Neural cell (in vitro differentiated cells): ENCODE measurements at regions not wholly inside any gene's neighbourhood (a gene's known extent, or its start where the extent isn't known, plus 50 kb on each side); places are given as distances from the start of the nearest gene placed in this dataset.

Source experiments
- H2AFZ ChIP-seq: fragments of 200-600, 300-800 bp; sonication (generic), shearing (Covaris generic); 2 replicates; pipeline ENCODE4 v1.6.0; 2014; ENCODE audit warnings: low read depth, mild to moderate bottlenecking, antibody characterized with exemption, low read length, moderate library complexity
- H3F3A ChIP-seq: fragments of 200-600 bp; shearing (Covaris generic); 2 replicates; pipeline ENCODE4 v1.6.1; 2016; ENCODE audit warnings: mild to moderate bottlenecking, moderate library complexity, mixed read lengths, antibody characterized with exemption, low read length; ENCODE audit not compliant: insufficient read depth, poor library complexity, severe bottlenecking
- H3K27ac ChIP-seq: fragments of 200-600, 300-800 bp; sonication (generic), shearing (Covaris generic); 2 replicates; pipeline ENCODE4 v1.5.1; 2014; ENCODE audit warnings: mild to moderate bottlenecking, low read length, moderate library complexity
- H3K27me3 ChIP-seq: fragments of 300-800, 200-600 bp; sonication (generic), shearing (Covaris generic); 2 replicates; pipeline ENCODE4 v1.6.0; 2014; ENCODE audit warnings: mild to moderate bottlenecking, low read depth, low read length, moderate library complexity; ENCODE audit not compliant: insufficient read depth
- H3K36me3 ChIP-seq: fragments of 300-800, 200-600 bp; sonication (generic), shearing (Covaris generic); 2 replicates; pipeline ENCODE4 v1.5.1; 2014; ENCODE audit warnings: mild to moderate bottlenecking, antibody characterized with exemption, low read length, moderate library complexity; ENCODE audit not compliant: insufficient read depth
- H3K4me2 ChIP-seq: fragments of 300-800, 200-600 bp; sonication (generic), shearing (Covaris generic); 2 replicates; pipeline ENCODE4 v1.6.0; 2014; ENCODE audit warnings: mild to moderate bottlenecking, low read length
- H3K4me3 ChIP-seq: fragments of 300-800, 200-600 bp; sonication (generic), shearing (Covaris generic); 2 replicates; pipeline ENCODE4 v1.5.1; 2014; ENCODE audit warnings: mild to moderate bottlenecking, low read length, moderate library complexity
- H3K79me2 ChIP-seq: fragments of 200-600 bp; shearing (Covaris generic); replicated peaks from 2 replicates; pipeline ENCODE4 v1.6.0; 2014; ENCODE audit warnings: mild to moderate bottlenecking, low read length, moderate library complexity; ENCODE audit not compliant: insufficient read depth
- H3K9ac ChIP-seq: fragments of 300-800, 200-600 bp; sonication (generic), shearing (Covaris generic); 2 replicates; pipeline ENCODE4 v1.6.1; 2016; ENCODE audit warnings: mild to moderate bottlenecking, low read length, mixed read lengths
- H3K9me2 ChIP-seq: fragments of 200-600 bp; shearing (Covaris generic); 2 replicates; pipeline ENCODE4 v1.6.1; 2016; ENCODE audit warnings: mild to moderate bottlenecking, low read length, mixed read lengths; ENCODE audit not compliant: insufficient read depth
- H3K9me3 ChIP-seq: fragments of 200-600, 300-800 bp; sonication (generic), shearing (Covaris generic); 2 replicates; pipeline ENCODE4 v1.6.1; 2016; ENCODE audit warnings: mild to moderate bottlenecking, mixed run types, low read length, moderate library complexity, mixed read lengths
- H4K20me1 ChIP-seq: fragments of 200-600 bp; shearing (Covaris generic); 2 replicates; pipeline ENCODE4 v1.6.1; 2016; ENCODE audit warnings: mild to moderate bottlenecking, mixed run types; ENCODE audit not compliant: insufficient read depth
- CTCF ChIP-seq: fragments of 450-650 bp; IDR thresholded peaks from 2 replicates; pipeline ENCODE4 v1.5.1; 2014; ENCODE audit warnings: antibody characterized with exemption, mild to moderate bottlenecking, moderate library complexity; ENCODE audit not compliant: poor library complexity, severe bottlenecking
- EP300 ChIP-seq: fragments of 450-650 bp; conservative IDR thresholded peaks from 2 replicates; pipeline ENCODE4 v1.6.1; 2014; ENCODE audit warnings: antibody characterized with exemption, mild to moderate bottlenecking, moderate library complexity; ENCODE audit not compliant: poor library complexity, severe bottlenecking
- EZH2 ChIP-seq: fragments of 200-600, 300-800 bp; shearing (Covaris generic), sonication (generic); IDR thresholded peaks from 2 replicates; pipeline ENCODE4 v1.6.1; 2014; ENCODE audit warnings: antibody characterized with exemption, low read length, borderline replicate concordance, mild to moderate bottlenecking; ENCODE audit not compliant: insufficient read depth, poor library complexity, severe bottlenecking
- MXI1 ChIP-seq: fragments of 450-650 bp; conservative IDR thresholded peaks from 2 replicates; pipeline ENCODE4 v1.6.1; 2014; ENCODE audit warnings: antibody characterized with exemption, mild to moderate bottlenecking; ENCODE audit not compliant: poor library complexity, severe bottlenecking
- POLR2AphosphoS5 ChIP-seq: IDR thresholded peaks from 2 replicates; pipeline ENCODE4 v1.6.1; 2012
- RAD21 ChIP-seq: fragments of 450-650 bp; conservative IDR thresholded peaks from 2 replicates; pipeline ENCODE4 v1.6.1; 2014; ENCODE audit warnings: antibody characterized with exemption, mild to moderate bottlenecking, moderate library complexity
- REST ChIP-seq: IDR thresholded peaks from 2 replicates; pipeline ENCODE4 v1.6.1; 2012; ENCODE audit warnings: borderline replicate concordance
- SMC3 ChIP-seq: fragments of 450-650 bp; conservative IDR thresholded peaks from 2 replicates; pipeline ENCODE4 v1.6.1; 2014; ENCODE audit warnings: antibody characterized with exemption, mild to moderate bottlenecking, moderate library complexity; ENCODE audit not compliant: poor library complexity
- TAF1 ChIP-seq: IDR thresholded peaks from 2 replicates; pipeline ENCODE4 v1.6.1; 2012; ENCODE audit warnings: low read depth

- Histone ChIP-seq H3K27me3 (no peaks in the 10 kb centered on the region), H3F3A (no peaks in the 10 kb centered on the region), H2AFZ (no peak overlapping the region), H3K9me3 (no peaks in the 10 kb centered on the region), H3K4me3 (no peak overlapping the region), H3K36me3 (no peaks in the 10 kb centered on the region), H4K20me1 (no peaks in the 10 kb centered on the region), H3K4me2 (no peak overlapping the region), H3K9me2 (no peaks in the 10 kb centered on the region), H3K79me2 (no peaks in the 10 kb centered on the region), H3K27ac (no peak overlapping the region), H3K9ac (no peak overlapping the region)
- TF ChIP-seq EZH2 (no peak), EP300 (no peak), SMC3 (no peak), REST (no peak), MXI1 (no peak)
Observed at GRCh38 chr19:28154077-28154476, 1058.9 kb downstream of the UQCRFS1 start.

- H3K9me3 ChIP-seq: no peaks in the 10 kb centered on the region
- TF ChIP-seq MXI1: no peak
- TF ChIP-seq POLR2AphosphoS5: peak; percentile 24
- H4K20me1 ChIP-seq: no peaks in the 10 kb centered on the region
- H3K27me3 ChIP-seq: no peaks in the 10 kb centered on the region
- no peaks in the 10 kb centered on the region for H3K79me2 ChIP-seq
- H3K27ac ChIP-seq: peak overlapping the region; percentile 24
- H2AFZ ChIP-seq: no peak overlapping the region
- no peaks in the 10 kb centered on the region for H3F3A ChIP-seq
- no peak overlapping the region for H3K4me3 ChIP-seq
- H3K36me3 ChIP-seq: no peaks in the 10 kb centered on the region
- H3K9me2 ChIP-seq: no peaks in the 10 kb centered on the region
- H3K4me2 ChIP-seq: no peak overlapping the region
- H3K9ac ChIP-seq: no peak overlapping the region
Observed at GRCh38 chr19:28153123-28153522, 1059.8 kb downstream of the UQCRFS1 start.

- Histone ChIP-seq H3K36me3 (no peaks in the 10 kb centered on the region), H4K20me1 (no peaks in the 10 kb centered on the region), H3K9me3 (no peaks in the 10 kb centered on the region), H3F3A (no peaks in the 10 kb centered on the region), H3K27ac (no peak overlapping the region), H3K27me3 (no peaks in the 10 kb centered on the region), H3K9me2 (no peaks in the 10 kb centered on the region), H3K79me2 (no peaks in the 10 kb centered on the region), H3K4me3 (no peak overlapping the region), H2AFZ (no peak overlapping the region), H3K4me2 (no peak overlapping the region), H3K9ac (no peak overlapping the region)
- TF ChIP-seq REST: no peak
- TF ChIP-seq EZH2: no peak
- no peak for TF ChIP-seq RAD21
- no peak for TF ChIP-seq POLR2AphosphoS5
- no peak for TF ChIP-seq TAF1
- no peak for TF ChIP-seq SMC3
- no peak for TF ChIP-seq EP300
- TF ChIP-seq CTCF: no peak
- no peak for TF ChIP-seq MXI1
Observed at GRCh38 chr19:28152195-28152594, 1060.8 kb downstream of the UQCRFS1 start.
